RCC 7860 (cell line): ENCODE measurements at regions not wholly inside any gene's neighbourhood (a gene's known extent, or its start where the extent isn't known, plus 50 kb on each side); places are given as distances from the start of the nearest gene placed in this dataset.

Experiments used
- DNase-seq: peaks from one replicate; pipeline ENCODE4 v3.0.0-alpha.2; 2015; ENCODE audit warnings: low spot score
- FAIRE-seq: peaks from 2 replicates; lab custom pipeline; 2012; peaks lifted over from hg19 to GRCh38; lab: Jason Lieb, UNC

- FAIRE-seq: no peak
- DNase-seq: no peak
Measured at GRCh38 chr6:224350-224749, 67.9 kb upstream of the DUSP22 start.

DNA sequence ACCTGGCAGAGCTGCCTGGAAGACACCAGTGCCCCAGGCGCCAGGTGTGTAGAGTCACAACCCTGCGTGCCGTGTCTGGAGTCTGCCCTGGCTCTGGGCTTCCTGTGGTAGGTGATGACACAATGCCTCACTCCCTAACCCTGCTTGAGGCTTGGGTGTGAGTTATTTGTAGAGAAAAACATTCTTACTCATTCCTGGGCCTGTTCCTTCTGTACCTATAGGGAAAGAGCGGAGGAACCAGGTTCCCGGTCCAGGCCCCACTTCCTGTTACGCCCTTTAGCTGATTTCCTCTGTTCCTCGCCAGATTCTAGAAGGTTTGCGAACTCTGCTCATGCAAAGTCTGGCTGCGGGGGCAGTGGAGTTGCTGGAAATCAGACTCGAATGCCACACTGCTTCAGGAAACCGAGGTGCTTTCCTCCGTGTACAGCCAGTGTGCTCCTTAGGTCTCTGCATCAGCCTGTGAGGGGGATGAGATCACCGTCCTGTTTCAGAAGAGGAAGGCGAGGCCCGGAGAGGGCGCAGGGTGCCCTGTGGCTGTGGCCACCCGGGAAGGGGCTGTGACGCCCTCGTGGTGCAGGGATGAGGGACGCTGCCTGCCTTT is 67.1 kb upstream of the DUSP22 start:
- FAIRE-seq (no peak), DNase-seq (no peak)

GRCh38 chr6:225907-226306 is 66.4 kb upstream of the DUSP22 start:
- DNase-seq (no peak), FAIRE-seq (no peak)

DNA sequence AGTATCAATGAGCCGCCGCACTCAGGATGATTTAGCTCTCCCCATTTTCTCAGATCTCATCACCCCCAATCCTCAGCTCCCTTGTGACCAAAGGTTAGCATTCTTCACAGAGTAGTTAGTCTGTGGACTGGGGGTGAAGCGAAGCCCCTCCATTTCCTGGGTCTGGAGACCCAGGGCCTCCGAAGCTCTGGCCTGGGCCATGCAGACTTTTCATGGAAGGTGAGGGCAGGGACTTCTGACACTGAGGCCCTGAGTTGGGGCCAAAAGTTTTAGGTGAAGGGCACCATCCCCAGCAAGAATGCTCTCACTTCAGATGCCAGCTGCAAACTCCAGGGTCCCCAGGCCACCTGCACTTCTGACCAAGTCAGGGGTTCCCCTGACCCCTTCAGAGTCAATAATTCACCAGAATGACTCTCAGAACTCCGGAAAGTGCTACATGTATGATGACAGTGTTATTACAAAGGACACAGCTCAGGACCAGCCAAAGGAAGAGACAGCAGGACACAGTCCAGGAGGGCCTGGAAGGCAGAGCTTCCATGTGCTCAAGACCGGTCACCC is 65.7 kb upstream of the DUSP22 start:
- FAIRE-seq (no peak), DNase-seq (no peak)

DNA sequence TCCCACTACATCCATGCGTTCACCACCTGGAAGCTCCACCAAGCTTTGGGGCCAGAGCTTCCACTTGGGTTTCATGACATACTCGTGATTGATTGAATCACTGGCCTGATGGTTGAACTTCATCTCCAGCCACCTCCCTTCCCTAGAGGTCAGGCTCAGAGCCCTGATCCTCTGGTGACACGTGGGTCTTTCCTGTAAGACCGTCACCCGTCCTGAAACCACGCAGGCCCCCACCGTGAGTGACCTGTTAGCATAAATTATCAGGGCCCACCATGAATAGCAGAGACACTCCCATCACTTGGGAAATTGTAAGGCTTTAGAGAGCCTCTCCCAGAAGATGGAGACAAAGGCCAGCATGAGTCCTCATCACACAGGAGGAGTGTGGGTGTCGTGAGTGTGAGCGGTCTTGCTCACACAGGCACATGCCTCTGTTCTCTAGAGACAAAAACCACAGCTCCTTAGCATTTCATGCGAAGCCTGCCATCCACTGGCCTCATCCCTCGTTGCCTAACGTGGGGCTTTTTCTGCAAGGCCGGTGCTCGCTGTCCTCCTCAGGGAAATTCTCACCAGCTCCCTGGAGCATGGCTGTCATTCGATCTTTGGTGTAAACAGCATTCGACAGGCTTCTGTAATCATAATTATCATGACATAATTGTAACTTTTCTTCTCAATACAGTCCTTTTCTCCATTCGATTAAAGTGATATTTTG is 65.1 kb upstream of the DUSP22 start:
- DNase-seq (no peak), FAIRE-seq (no peak)

- no peak for FAIRE-seq
- no peak for DNase-seq
Measured at GRCh38 chr6:227812-228338, 64.4 kb upstream of the DUSP22 start.

- DNase-seq (no peak), FAIRE-seq (no peak)
Measured at GRCh38 chr6:228881-229651, 63.2 kb upstream of the DUSP22 start.

- no peak for DNase-seq
- no peak for FAIRE-seq
Measured at GRCh38 chr6:231779-232178, 60.5 kb upstream of the DUSP22 start.

DNA sequence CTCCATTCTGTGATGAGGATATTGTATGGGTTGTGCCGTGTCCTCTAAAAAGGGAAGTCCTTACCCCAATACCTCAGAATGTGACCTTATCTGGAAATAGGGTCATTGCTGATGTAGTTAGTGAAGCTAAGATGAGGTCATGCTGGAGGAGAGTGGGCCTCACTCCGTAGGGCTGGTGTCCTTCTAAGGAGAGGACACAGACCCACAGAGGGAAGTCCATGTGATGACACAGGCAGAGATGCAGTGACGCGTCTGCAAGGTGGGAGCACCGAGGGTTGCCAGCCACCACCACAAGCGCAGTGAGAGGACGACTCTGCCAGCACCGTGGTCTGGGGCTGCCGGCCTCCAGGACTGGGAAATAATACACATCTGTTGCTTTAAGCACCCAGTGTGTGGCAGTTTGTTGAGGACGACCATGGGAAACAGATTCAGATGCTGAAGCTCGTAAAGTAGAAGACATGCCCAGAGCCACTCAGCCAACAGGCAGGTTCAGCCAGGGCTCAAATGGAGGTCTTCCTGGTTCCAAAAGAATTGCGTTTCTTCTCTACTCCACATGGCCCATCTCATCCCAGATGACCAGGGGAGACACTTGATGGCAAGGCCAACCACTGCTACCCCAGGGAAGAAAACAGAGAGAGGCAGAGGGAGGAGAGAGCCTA is 59.2 kb upstream of the DUSP22 start:
- FAIRE-seq (no peak), DNase-seq (no peak)

DNA sequence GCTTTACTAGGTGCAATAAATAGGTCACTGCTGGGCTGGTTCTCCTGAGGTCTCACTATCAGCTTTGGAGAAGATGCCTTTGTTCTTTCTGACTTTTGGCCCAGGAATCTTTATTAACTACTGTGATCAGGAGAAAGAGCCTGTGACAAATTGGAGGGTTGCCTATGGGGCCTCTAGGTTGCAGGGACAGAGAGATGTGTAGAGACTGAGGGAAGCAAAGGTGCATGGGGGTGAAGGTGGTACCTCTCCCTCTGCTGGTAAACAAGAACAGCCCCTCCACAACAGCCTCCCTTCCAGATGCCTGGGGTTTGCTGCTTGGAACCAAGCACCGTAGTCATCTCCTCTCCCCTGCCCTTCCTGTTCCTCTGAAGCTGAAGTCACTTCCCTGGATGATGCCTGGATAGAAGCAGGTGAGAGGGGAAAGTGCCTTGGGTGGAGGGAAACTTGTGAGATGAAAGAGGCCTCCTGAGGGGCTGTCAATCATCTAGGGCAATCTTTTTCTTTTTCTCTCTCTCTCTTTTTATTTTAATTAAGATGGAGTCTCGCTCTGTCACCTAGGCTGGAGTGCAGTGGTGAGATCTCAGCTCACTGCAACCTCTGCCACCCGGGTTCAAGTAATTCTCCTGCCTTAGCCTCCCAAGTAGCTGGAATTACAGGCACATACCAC is 57.4 kb upstream of the DUSP22 start:
- FAIRE-seq: no peak

DNA sequence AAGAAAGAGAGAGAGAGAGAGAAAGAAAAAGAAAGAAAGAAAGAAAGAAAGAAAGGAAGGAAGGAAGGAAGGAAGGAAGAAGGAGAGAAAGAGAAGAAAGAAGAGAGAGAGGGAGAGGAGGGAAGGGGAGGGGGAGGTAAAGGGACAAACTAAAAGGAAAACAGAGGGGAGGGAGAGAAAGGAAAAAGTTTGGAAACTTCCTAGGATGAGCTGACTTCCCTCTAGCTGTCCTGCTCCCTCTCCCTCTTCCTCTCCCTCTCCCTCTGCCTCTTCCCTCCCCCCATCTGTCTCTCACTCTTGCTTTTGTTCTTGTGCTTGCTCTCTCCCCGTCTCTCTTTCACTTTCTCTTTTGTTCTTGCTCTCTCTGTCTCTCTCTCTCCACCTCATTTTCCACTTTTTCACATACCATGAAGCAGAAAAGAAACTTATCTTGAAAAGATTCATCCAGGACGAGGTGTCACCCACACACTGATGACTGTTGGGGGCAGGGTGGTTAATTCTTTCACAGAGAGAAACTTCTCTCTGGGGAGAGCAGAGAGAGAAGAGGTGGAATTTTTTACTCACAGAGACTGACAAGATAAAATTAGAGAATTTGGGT is 56.4 kb upstream of the DUSP22 start:
- no peak for FAIRE-seq
- DNase-seq: no peak

More for the DNA sequence above, 57.4 kb upstream of the DUSP22 start:
- DNase-seq: no peak

GRCh38 chr6:236519-236918 is 55.8 kb upstream of the DUSP22 start:
- DNase-seq (no peak), FAIRE-seq (no peak)

GRCh38 chr6:240151-240550 is 52.1 kb upstream of the DUSP22 start:
- FAIRE-seq (no peak), DNase-seq (no peak)

GRCh38 chr6:241336-241865 is 50.9 kb upstream of the DUSP22 start:
- DNase-seq (no peak), FAIRE-seq (no peak)
